ENCODE measurements at regions not wholly inside any gene's neighbourhood (a gene's known extent, or its start where the extent isn't known, plus 50 kb on each side); places are given as distances from the start of the nearest gene placed in this dataset.

DNA sequence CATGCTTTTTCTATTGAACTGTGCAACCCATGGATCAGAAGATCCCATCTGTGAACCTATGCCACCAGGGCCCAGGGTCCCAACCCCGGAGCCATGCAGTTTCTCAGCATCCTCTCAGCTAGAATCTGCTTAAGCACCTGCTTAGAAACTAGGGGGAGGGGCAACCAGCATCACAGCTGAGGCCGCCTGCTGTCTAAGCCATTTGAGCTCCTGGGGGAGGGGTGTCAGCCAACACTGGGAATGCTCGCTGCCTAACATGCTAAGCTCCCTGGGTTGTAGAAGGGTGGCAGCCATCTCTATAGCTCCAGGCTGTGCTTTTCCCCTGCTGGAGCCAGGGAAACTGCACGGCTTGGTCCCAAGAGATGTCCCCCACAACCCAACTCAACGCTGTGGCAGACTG lies 322.8 kb downstream of the EDEM1 start:
- TF ChIP-seq, protein P1, sequence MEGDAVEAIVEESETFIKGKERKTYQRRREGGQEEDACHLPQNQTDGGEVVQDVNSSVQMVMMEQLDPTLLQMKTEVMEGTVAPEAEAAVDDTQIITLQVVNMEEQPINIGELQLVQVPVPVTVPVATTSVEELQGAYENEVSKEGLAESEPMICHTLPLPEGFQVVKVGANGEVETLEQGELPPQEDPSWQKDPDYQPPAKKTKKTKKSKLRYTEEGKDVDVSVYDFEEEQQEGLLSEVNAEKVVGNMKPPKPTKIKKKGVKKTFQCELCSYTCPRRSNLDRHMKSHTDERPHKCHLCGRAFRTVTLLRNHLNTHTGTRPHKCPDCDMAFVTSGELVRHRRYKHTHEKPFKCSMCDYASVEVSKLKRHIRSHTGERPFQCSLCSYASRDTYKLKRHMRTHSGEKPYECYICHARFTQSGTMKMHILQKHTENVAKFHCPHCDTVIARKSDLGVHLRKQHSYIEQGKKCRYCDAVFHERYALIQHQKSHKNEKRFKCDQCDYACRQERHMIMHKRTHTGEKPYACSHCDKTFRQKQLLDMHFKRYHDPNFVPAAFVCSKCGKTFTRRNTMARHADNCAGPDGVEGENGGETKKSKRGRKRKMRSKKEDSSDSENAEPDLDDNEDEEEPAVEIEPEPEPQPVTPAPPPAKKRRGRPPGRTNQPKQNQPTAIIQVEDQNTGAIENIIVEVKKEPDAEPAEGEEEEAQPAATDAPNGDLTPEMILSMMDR (IDR thresholded peaks at IDR 0.05), result no peak
- TF ChIP-seq POLR2A (IDR thresholded peaks at IDR 0.05), result no peak
